GM13977 (cell line): ENCODE measurements at regions not wholly inside any gene's neighbourhood (a gene's known extent, or its start where the extent isn't known, plus 50 kb on each side); places are given as distances from the start of the nearest gene placed in this dataset.
"Not testable (repeated sequence)": the region's sequence is repeated elsewhere in the genome, so short reads cannot be mapped to it uniquely, and the experiment has no call there.

Experiments used
- DNase-seq: peaks from one replicate; pipeline ENCODE4 v3.0.0; 2012; ENCODE audit warnings: low spot score
- in situ Hi-C: fragments of 300-500 bp; cut with MboI; formaldehyde crosslinking; loops from one replicate; pipeline ENCODE4 v1.12.0; 2022; ENCODE audit warnings: low sequenced_read_pairs, low pct_unique_long_range_greater_than_20kb, mixed read lengths, inconsistent platforms; ENCODE audit not compliant: unreplicated experiment
- TF ChIP-seq, protein P1 (sequence below): IDR thresholded peaks from 2 replicates; pipeline ENCODE4 v1.5.1; 2012; ENCODE audit warnings: mild to moderate bottlenecking, control low read depth; ENCODE audit not compliant: insufficient read depth; ENCODE audit errors: extremely low read depth, missing control alignments

DNA sequence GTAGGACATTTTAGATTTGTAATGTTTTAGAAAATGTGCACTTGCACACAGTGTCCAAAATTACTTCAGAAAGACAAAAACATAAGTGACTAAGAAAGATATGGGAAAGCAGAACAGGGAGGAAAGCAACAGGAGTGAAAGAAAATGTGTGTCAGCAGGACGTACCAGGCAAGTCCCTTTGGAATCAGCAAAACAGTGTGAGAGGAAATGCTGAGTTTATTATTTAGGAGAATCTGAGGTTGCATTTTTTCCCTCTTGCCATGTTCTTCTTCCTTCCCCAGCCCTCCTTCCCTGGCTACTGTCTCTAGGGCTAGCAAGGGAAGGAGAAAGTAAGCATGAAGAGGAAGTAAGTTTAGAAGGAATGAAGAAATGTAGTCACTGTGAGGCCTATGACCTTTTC, 67.7 kb upstream of the CD163 start:
- TF ChIP-seq, protein P1, sequence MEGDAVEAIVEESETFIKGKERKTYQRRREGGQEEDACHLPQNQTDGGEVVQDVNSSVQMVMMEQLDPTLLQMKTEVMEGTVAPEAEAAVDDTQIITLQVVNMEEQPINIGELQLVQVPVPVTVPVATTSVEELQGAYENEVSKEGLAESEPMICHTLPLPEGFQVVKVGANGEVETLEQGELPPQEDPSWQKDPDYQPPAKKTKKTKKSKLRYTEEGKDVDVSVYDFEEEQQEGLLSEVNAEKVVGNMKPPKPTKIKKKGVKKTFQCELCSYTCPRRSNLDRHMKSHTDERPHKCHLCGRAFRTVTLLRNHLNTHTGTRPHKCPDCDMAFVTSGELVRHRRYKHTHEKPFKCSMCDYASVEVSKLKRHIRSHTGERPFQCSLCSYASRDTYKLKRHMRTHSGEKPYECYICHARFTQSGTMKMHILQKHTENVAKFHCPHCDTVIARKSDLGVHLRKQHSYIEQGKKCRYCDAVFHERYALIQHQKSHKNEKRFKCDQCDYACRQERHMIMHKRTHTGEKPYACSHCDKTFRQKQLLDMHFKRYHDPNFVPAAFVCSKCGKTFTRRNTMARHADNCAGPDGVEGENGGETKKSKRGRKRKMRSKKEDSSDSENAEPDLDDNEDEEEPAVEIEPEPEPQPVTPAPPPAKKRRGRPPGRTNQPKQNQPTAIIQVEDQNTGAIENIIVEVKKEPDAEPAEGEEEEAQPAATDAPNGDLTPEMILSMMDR, result no peak
- DNase-seq, result no peak
- in situ Hi-C loops, result no loop called here

DNA sequence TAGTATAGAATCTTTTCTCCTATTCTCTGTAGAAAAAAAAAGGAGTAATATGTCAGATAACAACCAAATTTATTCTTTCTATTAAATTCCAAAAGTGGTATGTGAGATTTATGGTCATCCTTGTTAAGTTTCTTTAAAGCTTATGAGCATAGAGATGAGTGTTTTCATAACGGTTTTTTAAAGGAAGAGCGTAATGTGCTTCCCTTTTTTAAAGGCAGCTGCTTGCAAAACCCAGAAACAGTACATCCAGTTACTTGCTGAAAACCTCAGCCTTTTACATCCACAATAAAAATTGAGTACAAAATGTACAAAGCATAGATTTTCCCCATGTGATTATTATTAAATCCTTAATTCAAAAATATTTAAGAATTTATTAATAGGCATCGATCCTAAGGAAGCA, 53.6 kb upstream of the CD163 start:
- in situ Hi-C loops, result no loop called here
- no peak for DNase-seq
- TF ChIP-seq, protein P1, result no peak

DNA sequence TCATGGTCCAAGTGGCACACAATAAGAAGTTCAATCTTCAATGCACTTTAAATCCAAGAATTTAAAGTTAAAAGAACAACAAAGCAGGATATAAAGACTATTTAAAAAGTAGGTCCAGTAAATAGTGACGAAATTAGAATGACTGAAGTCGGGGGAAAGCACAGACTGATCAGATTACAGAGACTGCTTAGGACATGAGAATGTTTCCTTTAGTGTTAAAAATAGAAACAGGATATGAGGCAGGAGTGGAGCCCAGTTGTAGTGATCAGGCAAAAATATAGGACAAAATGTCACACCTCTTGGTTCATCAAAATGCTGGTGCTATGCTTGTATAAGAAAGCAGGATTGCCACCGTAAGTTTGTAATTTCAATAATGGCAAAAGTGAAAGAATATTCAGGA, 52.2 kb upstream of the CD163 start:
- DNase-seq, result no peak
- in situ Hi-C loops, result no loop called here
- TF ChIP-seq, protein P1, result no peak

DNA sequence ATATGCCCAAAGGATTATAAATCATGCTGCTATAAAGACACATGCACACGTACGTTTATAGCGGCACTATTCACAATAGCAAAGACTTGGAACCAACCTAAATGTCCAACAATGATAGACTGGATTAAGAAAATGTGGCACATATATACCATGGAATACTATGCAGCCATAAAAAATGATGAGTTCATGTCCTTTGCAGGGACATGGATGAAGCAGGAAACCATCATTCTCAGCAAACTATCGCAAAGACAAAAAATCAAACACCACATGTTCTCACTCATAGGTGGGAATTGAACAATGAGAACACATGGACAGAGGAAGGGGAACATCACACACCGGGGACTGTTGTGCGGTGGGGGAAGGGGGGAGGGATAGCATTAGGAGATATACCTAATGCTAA, 51.3 kb upstream of the CD163 start:
- in situ Hi-C loops, DNase-seq: not testable (repeated sequence)
